Vagina (tissue), 2 donors: ENCODE measurements at regions not wholly inside any gene's neighbourhood (a gene's known extent, or its start where the extent isn't known, plus 50 kb on each side); places are given as distances from the start of the nearest gene placed in this dataset.

Experiments used
- DNase-seq, 2 donors: peaks; one replicate each; pipeline ENCODE4 v3.0.0-alpha.2; 2017; ENCODE audit errors: extremely low spot score in 2 of 2
- H3K27ac ChIP-seq: fragments of 200-600 bp; sonication (generic); one replicate; pipeline ENCODE4 v1.5.1; 2019
- H3K27me3 ChIP-seq: fragments of 200-600 bp; sonication (generic); one replicate; pipeline ENCODE4 v1.5.1; 2019
- H3K36me3 ChIP-seq, 2 donors: fragments of 200-600 bp; sonication (generic); one replicate each; pipeline ENCODE4 v1.5.1; 2017 to 2019
- H3K4me1 ChIP-seq: fragments of 200-600 bp; sonication (generic); one replicate; pipeline ENCODE4 v1.5.1; 2019
- H3K4me3 ChIP-seq, 2 donors: fragments of 200-600 bp; sonication (generic); 1 replicate in 1 of 2; 2 replicates in 1 of 2; pipeline ENCODE4 v1.5.1; 2016 to 2019
- H3K9me3 ChIP-seq: fragments of 200-600 bp; sonication (generic); one replicate; pipeline ENCODE4 v1.5.1; 2019
- POLR2A ChIP-seq, 2 donors: fragments of 450-650 bp; IDR thresholded peaks; one replicate each; pipeline ENCODE4 v1.6.1; 2017; ENCODE audit warnings: antibody characterized with exemption in 2 of 2, mild to moderate bottlenecking in 2 of 2, moderate library complexity in 2 of 2
- POLR2AphosphoS5 ChIP-seq, 2 donors: sonication (generic); formaldehyde crosslinking; IDR thresholded peaks; one replicate each; pipeline ENCODE4 v1.9.0; 2017; ENCODE audit warnings: antibody characterized with exemption in 2 of 2, mild to moderate bottlenecking in 2 of 2, low read depth in 1 of 2; ENCODE audit not compliant: insufficient read depth in 1 of 2
- intact Hi-C: fragments of 100-400 bp; cut with DNase I; formaldehyde crosslinking; loops from one replicate; pipeline ENCODE4 v1.15.1; 2023
- TF ChIP-seq, protein P1 (sequence below), 3 experiments: fragments of 450-650 bp in 2 of 3; fragments of 200-600 bp in 1 of 3; sonication (generic) in 1 of 3; IDR thresholded peaks; one replicate each; pipeline ENCODE4 v1.5.1; 2017 to 2019; ENCODE audit warnings: antibody characterized with exemption in 3 of 3, mild to moderate bottlenecking in 2 of 3, moderate library complexity in 2 of 3

DNA sequence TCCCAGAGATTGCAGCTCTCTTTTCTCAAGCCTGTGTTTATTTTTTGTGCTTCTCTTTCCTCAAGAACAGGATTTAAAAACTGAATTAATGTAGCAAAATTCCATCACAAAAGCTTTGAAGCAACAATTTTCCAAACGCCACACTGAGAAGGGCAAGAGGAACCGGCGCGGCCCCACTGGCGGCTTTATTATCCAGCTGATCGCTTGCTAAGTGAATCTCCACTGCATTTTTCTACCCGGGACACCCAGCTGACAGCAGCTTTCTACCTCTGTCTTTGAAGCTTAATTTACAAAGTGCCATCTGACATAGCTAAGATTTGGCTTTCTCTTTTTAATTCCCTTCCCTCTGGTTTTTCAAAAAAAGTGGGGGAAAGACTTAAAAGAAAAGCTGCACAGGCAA is 369.3 kb upstream of the C1orf174 start:
- Histone ChIP-seq H3K4me1 (no peaks in the 10 kb centered on the region), H3K27me3 (no peaks in the 10 kb centered on the region), H3K9me3 (no peaks in the 10 kb centered on the region), H3K4me3 (no peak overlapping the region), H3K27ac (no peak overlapping the region), H3K36me3 (no peaks in the 10 kb centered on the region)
- no peak for DNase-seq
- intact Hi-C loops = no loop called here
- TF ChIP-seq, protein P1, sequence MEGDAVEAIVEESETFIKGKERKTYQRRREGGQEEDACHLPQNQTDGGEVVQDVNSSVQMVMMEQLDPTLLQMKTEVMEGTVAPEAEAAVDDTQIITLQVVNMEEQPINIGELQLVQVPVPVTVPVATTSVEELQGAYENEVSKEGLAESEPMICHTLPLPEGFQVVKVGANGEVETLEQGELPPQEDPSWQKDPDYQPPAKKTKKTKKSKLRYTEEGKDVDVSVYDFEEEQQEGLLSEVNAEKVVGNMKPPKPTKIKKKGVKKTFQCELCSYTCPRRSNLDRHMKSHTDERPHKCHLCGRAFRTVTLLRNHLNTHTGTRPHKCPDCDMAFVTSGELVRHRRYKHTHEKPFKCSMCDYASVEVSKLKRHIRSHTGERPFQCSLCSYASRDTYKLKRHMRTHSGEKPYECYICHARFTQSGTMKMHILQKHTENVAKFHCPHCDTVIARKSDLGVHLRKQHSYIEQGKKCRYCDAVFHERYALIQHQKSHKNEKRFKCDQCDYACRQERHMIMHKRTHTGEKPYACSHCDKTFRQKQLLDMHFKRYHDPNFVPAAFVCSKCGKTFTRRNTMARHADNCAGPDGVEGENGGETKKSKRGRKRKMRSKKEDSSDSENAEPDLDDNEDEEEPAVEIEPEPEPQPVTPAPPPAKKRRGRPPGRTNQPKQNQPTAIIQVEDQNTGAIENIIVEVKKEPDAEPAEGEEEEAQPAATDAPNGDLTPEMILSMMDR (IDR thresholded peaks at IDR 0.05) = no peak
- TF ChIP-seq POLR2AphosphoS5 (IDR thresholded peaks at IDR 0.05; ENCODE audit: insufficient read depth in 1 of 2, low read depth in 1 of 2) = no peak
- no peak for TF ChIP-seq POLR2A (IDR thresholded peaks at IDR 0.05)

DNA sequence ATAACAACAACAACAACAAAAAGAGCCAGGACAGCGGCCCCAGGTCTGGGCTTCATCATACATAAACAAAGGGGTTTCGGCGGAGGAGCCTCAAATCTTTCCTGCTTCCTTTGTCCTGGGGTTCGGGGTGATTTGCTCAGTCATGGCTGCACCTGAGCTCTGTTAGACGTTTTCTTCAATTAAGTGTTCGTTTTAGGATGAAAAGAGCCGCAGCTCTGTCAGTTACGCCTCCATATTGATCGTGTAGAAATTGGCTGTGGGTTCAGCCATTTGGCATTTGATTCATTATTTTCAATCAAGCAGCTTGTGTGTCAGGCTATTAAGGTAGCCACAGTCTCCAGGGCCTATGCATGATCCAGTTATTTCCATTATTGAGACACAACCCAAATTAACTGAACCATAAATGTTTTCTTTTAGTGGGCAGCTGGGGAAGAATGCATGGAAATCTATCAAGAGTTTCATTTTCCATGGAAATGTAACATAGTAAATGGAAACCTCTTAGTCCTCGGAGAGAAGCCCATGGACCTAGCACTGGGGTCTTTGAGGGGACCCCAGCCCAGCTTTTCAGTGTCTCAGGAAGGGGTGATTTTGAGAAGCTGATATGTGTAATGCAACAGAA is 370.0 kb upstream of the C1orf174 start:
- peak in 1 of 2 donors; percentile 6 for DNase-seq
- Histone ChIP-seq H3K9me3 (no peaks in the 10 kb centered on the region), H3K36me3 (no peaks in the 10 kb centered on the region), H3K4me1 (no peaks in the 10 kb centered on the region), H3K27me3 (no peaks in the 10 kb centered on the region), H3K27ac (no peak overlapping the region), H3K4me3 (no peak overlapping the region)
- TF ChIP-seq POLR2AphosphoS5 (IDR thresholded peaks at IDR 0.05; ENCODE audit: insufficient read depth in 1 of 2, low read depth in 1 of 2) (no peak), POLR2A (IDR thresholded peaks at IDR 0.05) (no peak)
- TF ChIP-seq, protein P1 (IDR thresholded peaks at IDR 0.05) = no peak
- intact Hi-C loops = no loop called here

DNA sequence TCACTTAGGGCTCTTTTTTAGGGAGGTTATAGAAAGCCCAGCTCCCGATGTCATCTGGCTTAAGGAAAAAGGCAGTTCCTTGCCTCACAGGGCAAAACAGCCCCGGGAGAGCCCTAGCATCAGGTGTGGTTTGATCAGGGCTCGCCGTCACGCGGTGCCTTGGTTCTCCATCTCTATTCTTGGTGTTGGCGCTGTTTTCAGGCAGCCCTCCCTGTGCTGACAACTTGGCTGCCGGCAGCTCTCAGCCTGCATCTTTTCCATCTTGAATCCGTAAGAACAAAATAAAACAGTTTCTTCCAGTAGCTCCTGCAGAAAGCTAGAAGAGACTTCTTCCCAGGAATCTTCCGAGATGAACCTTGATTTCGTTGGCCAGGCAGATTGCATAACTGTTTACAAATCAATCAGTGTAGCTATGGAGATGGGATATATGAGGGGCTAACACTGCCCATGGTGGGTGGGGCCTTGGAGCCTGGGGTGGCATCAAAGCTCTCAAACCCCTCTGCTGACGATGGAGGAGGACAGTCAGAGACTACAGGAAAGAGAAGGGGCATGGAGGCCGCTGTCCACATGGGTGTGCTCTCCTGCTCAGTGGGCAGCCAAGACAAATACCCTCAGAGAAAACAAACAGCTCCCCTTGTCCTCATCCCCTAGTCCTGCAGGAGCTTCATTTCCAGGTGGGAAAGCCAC is 370.7 kb upstream of the C1orf174 start:
- Histone ChIP-seq H3K4me1 (no peaks in the 10 kb centered on the region), H3K36me3 (no peaks in the 10 kb centered on the region), H3K9me3 (no peaks in the 10 kb centered on the region), H3K4me3 (no peak overlapping the region), H3K27me3 (no peaks in the 10 kb centered on the region), H3K27ac (no peak overlapping the region)
- no peak for TF ChIP-seq POLR2AphosphoS5 (IDR thresholded peaks at IDR 0.05; ENCODE audit: insufficient read depth in 1 of 2, low read depth in 1 of 2)
- DNase-seq = peak in 1 of 2 donors; percentile 56
- intact Hi-C loops = no loop called here

DNA sequence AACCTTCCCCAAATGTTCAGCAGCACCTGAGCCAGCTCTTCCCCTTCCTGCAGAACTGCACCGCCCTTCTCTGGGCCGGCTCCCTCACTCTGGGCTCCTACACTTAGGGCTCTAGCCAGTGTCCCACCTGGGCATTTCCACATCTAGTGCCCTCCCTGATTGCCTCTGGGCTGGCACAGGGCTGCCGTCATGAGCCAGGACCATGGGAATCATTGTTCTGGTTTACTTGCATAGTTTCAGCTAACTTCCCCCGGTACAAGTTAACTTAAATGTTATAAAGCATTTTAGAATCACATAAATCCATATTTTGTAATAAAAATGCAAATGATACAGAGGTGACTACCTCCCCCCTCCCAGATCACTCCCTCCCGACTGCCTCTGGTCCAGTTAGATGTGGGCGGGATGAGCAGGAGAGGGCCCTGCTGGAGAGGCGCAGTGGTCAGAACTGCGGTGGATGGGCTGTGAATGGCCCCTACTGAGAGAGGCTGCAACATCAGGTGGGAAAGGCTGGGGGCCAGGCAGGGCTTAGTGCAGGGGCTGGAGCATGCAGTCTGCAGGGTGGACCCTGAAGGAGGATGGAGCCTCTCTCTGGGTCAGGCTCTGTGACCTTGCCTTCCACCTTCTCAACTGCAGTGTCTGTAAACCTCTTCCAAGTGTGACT is 371.4 kb upstream of the C1orf174 start:
- H3K4me3 ChIP-seq = no peak overlapping the region
- intact Hi-C loops = no loop called here
- no peak overlapping the region for H3K27ac ChIP-seq
- H3K4me1 ChIP-seq = no peaks in the 10 kb centered on the region
- no peak for TF ChIP-seq POLR2A (IDR thresholded peaks at IDR 0.05)
- DNase-seq = peak in 1 of 2 donors; percentile 8
- no peaks in the 10 kb centered on the region for H3K9me3 ChIP-seq
- H3K36me3 ChIP-seq = no peaks in the 10 kb centered on the region
- no peaks in the 10 kb centered on the region for H3K27me3 ChIP-seq

DNA sequence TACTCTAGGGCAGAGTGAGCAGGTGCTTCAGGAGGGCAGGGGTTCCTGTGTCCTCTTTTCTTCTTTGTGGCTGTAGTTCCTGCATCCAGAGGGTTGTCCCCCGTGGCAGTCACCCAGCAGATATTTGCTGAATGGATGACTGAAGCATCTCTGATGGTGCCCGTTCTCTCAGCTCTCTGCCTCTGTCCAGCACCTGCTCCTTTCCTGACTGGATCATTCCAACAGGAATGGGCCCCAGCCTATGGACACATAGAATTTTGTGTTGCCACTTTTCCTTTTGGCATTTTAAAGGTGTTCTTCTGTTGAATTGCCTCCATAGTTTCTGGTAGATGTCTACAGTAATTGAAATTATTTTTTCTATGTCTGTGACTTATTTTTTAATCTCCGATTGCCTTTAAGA is 372.5 kb upstream of the C1orf174 start:
- intact Hi-C loops = no loop called here
- no peaks in the 10 kb centered on the region for H3K27me3 ChIP-seq
- H3K4me1 ChIP-seq = no peaks in the 10 kb centered on the region
- H3K9me3 ChIP-seq = no peaks in the 10 kb centered on the region
- no peaks in the 10 kb centered on the region for H3K36me3 ChIP-seq
- no peak for DNase-seq
- H3K4me3 ChIP-seq = no peak overlapping the region
- H3K27ac ChIP-seq = no peak overlapping the region
- TF ChIP-seq, protein P1 (IDR thresholded peaks at IDR 0.05) = no peak
- TF ChIP-seq POLR2AphosphoS5 (IDR thresholded peaks at IDR 0.05; ENCODE audit: insufficient read depth in 1 of 2, low read depth in 1 of 2) = no peak
- no peak for TF ChIP-seq POLR2A (IDR thresholded peaks at IDR 0.05)

DNA sequence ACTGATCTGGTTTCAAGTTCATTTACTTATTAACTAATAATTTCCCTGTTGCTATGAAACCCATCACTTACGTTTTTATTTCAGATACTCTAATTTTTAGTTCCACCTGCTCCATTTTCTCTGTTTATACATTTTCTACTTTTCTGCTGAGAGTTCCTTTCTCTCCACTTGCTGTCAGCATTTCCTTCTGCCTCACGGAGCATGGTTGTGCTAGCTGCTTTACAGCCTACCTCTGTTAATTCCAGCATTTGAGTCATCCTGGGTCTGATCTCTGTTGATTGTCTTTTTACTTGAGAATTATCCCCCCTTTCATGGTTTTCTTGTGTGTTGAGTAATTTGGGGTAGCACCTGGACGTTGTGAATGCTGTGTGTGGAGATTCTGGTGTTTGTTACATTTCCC is 373.2 kb upstream of the C1orf174 start:
- intact Hi-C loops = no loop called here
- Histone ChIP-seq H3K9me3 (peaks cover 4% of the 10 kb centered on the region), H3K27ac (no peak overlapping the region), H3K36me3 (no peaks in the 10 kb centered on the region), H3K27me3 (no peaks in the 10 kb centered on the region), H3K4me1 (no peaks in the 10 kb centered on the region), H3K4me3 (no peak overlapping the region)
- TF ChIP-seq, protein P1 (IDR thresholded peaks at IDR 0.05) = no peak
- DNase-seq = no peak
